ENCODE measurements at regions not wholly inside any gene's neighbourhood (a gene's known extent, or its start where the extent isn't known, plus 50 kb on each side); places are given as distances from the start of the nearest gene placed in this dataset.

- no peak for DNase-seq
- Histone ChIP-seq H3K9me3 (ENCODE audit: control insufficient read depth in 1 of 2, insufficient read depth in 1 of 2, low read length in 2 of 2) (no peaks in the 10 kb centered on the region), H3K27me3 (ENCODE audit: control insufficient read depth in 1 of 2, insufficient read depth in 2 of 2, low read length in 2 of 2) (no peaks in the 10 kb centered on the region), H3K4me1 (ENCODE audit: insufficient read depth, low read length) (no peaks in the 10 kb centered on the region), H3K27ac (ENCODE audit: low read depth in 1 of 2, low read length in 2 of 2) (no peak overlapping the region), H3K36me3 (ENCODE audit: insufficient read depth, low read length) (no peaks in the 10 kb centered on the region), H3K4me3 (ENCODE audit: low read length) (no peak overlapping the region)
- H3K9me3 Mint-ChIP-seq: no peaks in the 10 kb centered on the region
- H3K4me3 Mint-ChIP-seq: no peak overlapping the region
- ATAC-seq (ENCODE audit: poor library complexity): no peak
- H3K27me3 Mint-ChIP-seq: peaks cover 4% of the 10 kb centered on the region
- no peaks in the 10 kb centered on the region for H3K36me3 Mint-ChIP-seq (ENCODE audit: low read depth)
- CTCF ChIA-PET: no interaction called here
- TF ChIP-seq CTCF (IDR thresholded peaks at IDR 0.05): no peak
- H3K27ac Mint-ChIP-seq: no peak overlapping the region
- intact Hi-C loops (cut with DNase I, micrococcal nuclease): no loop called here
- POLR2A ChIA-PET: no interaction called here
- H3K4me1 Mint-ChIP-seq (ENCODE audit: low read depth): no peaks in the 10 kb centered on the region
These were observed 144.9 kb downstream of the THBS2 start for GRCh38 chr6:169108753-169109152.

GRCh38 chr6:169106176-169106575 is 147.5 kb downstream of the THBS2 start:
- Histone ChIP-seq H3K27ac (ENCODE audit: low read depth in 1 of 2, low read length in 2 of 2) (no peak overlapping the region), H3K36me3 (ENCODE audit: insufficient read depth, low read length) (no peaks in the 10 kb centered on the region), H3K9me3 (ENCODE audit: control insufficient read depth in 1 of 2, insufficient read depth in 1 of 2, low read length in 2 of 2) (no peaks in the 10 kb centered on the region), H3K4me1 (ENCODE audit: insufficient read depth, low read length) (no peaks in the 10 kb centered on the region), H3K4me3 (ENCODE audit: low read length) (no peak overlapping the region), H3K27me3 (ENCODE audit: control insufficient read depth in 1 of 2, insufficient read depth in 2 of 2, low read length in 2 of 2) (peaks cover 0 to 3% of the 10 kb centered on the region in 2 experiments)
- no peak for ATAC-seq (ENCODE audit: poor library complexity)
- Mint-ChIP-seq H3K27me3 (peaks cover 8% of the 10 kb centered on the region), H3K4me3 (no peak overlapping the region), H3K4me1 (ENCODE audit: low read depth) (no peaks in the 10 kb centered on the region), H3K9me3 (no peaks in the 10 kb centered on the region), H3K27ac (no peak overlapping the region), H3K36me3 (ENCODE audit: low read depth) (no peaks in the 10 kb centered on the region)
- DNase-seq: no peak
- ChIA-PET POLR2A (no interaction called here), CTCF (no interaction called here)
- TF ChIP-seq CTCF (IDR thresholded peaks at IDR 0.05): no peak
- intact Hi-C loops (cut with DNase I, micrococcal nuclease): no loop called here

- peaks cover 0 to 3% of the 10 kb centered on the region in 2 experiments for H3K27me3 ChIP-seq (ENCODE audit: control insufficient read depth in 1 of 2, insufficient read depth in 2 of 2, low read length in 2 of 2)
- no peaks in the 10 kb centered on the region for H3K9me3 Mint-ChIP-seq
- H3K4me1 ChIP-seq (ENCODE audit: insufficient read depth, low read length): no peaks in the 10 kb centered on the region
- no peaks in the 10 kb centered on the region for H3K36me3 ChIP-seq (ENCODE audit: insufficient read depth, low read length)
- no peaks in the 10 kb centered on the region for H3K4me1 Mint-ChIP-seq (ENCODE audit: low read depth)
- intact Hi-C loops (cut with DNase I, micrococcal nuclease): no loop called here
- ATAC-seq (ENCODE audit: poor library complexity) (no peak), DNase-seq (no peak)
- ChIA-PET CTCF (no interaction called here), POLR2A (no interaction called here)
- H3K36me3 Mint-ChIP-seq (ENCODE audit: low read depth): no peaks in the 10 kb centered on the region
- peaks cover 23% of the 10 kb centered on the region for H3K27me3 Mint-ChIP-seq
- H3K27ac ChIP-seq (ENCODE audit: low read depth in 1 of 2, low read length in 2 of 2): no peak overlapping the region
- TF ChIP-seq CTCF (IDR thresholded peaks at IDR 0.05): no peak
- H3K9me3 ChIP-seq (ENCODE audit: control insufficient read depth in 1 of 2, insufficient read depth in 1 of 2, low read length in 2 of 2): no peaks in the 10 kb centered on the region
- no peak overlapping the region for H3K4me3 ChIP-seq (ENCODE audit: low read length)
- no peak overlapping the region for H3K27ac Mint-ChIP-seq
- no peak overlapping the region for H3K4me3 Mint-ChIP-seq
These were observed 151.7 kb downstream of the THBS2 start for GRCh38 chr6:169101981-169102380.
